Stimulated activated CD4-positive, alpha-beta T cell treated with anti-CD3 and anti-CD28 coated beads, TNF-alpha, amount 100 ng/mL, for 4 hours (primary cell): ENCODE measurements at regions not wholly inside any gene's neighbourhood (a gene's known extent, or its start where the extent isn't known, plus 50 kb on each side); places are given as distances from the start of the nearest gene placed in this dataset.
"Not testable (repeated sequence)": the region's sequence is repeated elsewhere in the genome, so short reads cannot be mapped to it uniquely, and the experiment has no call there.

Experiments
- DNase-seq, 3 experiments: peaks; one replicate each; pipeline ENCODE4 v3.0.0-alpha.2; 2020; ENCODE audit warnings: low read depth in 3 of 3

GRCh38 chr7:65510187-65510538 is 136.5 kb downstream of the ZNF92 start:
- not testable (repeated sequence) for DNase-seq

GRCh38 chr7:65519751-65520150 is 146.1 kb downstream of the ZNF92 start:
- not testable (repeated sequence) for DNase-seq

GRCh38 chr7:65545465-65546161 is 172.0 kb downstream of the ZNF92 start:
- not testable (repeated sequence) for DNase-seq

GRCh38 chr7:65549589-65550443 is 176.2 kb downstream of the ZNF92 start:
- DNase-seq, result not testable (repeated sequence)

GRCh38 chr7:65550444-65550809 is 176.8 kb downstream of the ZNF92 start:
- DNase-seq, result not testable (repeated sequence)

- DNase-seq, result not testable (repeated sequence)
Observed at GRCh38 chr7:65551042-65551441, 177.4 kb downstream of the ZNF92 start.

GRCh38 chr7:65554553-65555476 is 181.2 kb downstream of the ZNF92 start:
- DNase-seq, result not testable (repeated sequence)

GRCh38 chr7:65558584-65558983 is 184.9 kb downstream of the ZNF92 start:
- DNase-seq, result not testable (repeated sequence)

GRCh38 chr7:65561786-65562372 is 188.2 kb downstream of the ZNF92 start:
- DNase-seq, result not testable (repeated sequence)

GRCh38 chr7:65562522-65562921 is 188.9 kb downstream of the ZNF92 start:
- not testable (repeated sequence) for DNase-seq

GRCh38 chr7:65563333-65563732 is 189.7 kb downstream of the ZNF92 start:
- not testable (repeated sequence) for DNase-seq

- not testable (repeated sequence) for DNase-seq
Observed at GRCh38 chr7:65568226-65568625, 194.6 kb downstream of the ZNF92 start.

- DNase-seq, result not testable (repeated sequence)
Observed at GRCh38 chr7:65570990-65571389, 197.3 kb downstream of the ZNF92 start.

GRCh38 chr7:65572581-65572980 is 198.9 kb downstream of the ZNF92 start:
- DNase-seq, result not testable (repeated sequence)

GRCh38 chr7:65576370-65576769 is 202.7 kb downstream of the ZNF92 start:
- DNase-seq, result not testable (repeated sequence)

- DNase-seq, result not testable (repeated sequence)
Observed at GRCh38 chr7:65582518-65583119, 209.0 kb downstream of the ZNF92 start.

GRCh38 chr7:65602495-65602894 is 228.8 kb downstream of the ZNF92 start:
- DNase-seq, result not testable (repeated sequence)

- no peak for DNase-seq
Observed at GRCh38 chr7:65609131-65609530, 235.5 kb downstream of the ZNF92 start.

- DNase-seq, result not testable (repeated sequence)
Observed at GRCh38 chr7:65613644-65614289, 240.1 kb downstream of the ZNF92 start.

GRCh38 chr7:65616111-65616510 is 242.5 kb downstream of the ZNF92 start:
- not testable (repeated sequence) for DNase-seq
